Activated naive CD4-positive, alpha-beta T cell treated with anti-CD3 and anti-CD28 coated beads, Interleukin-2, amount 50 U/mL, for 24 hours (primary cell): ENCODE measurements at regions not wholly inside any gene's neighbourhood (a gene's known extent, or its start where the extent isn't known, plus 50 kb on each side); places are given as distances from the start of the nearest gene placed in this dataset.
"Not testable (repeated sequence)": the region's sequence is repeated elsewhere in the genome, so short reads cannot be mapped to it uniquely, and the experiment has no call there.

ENCODE experiments used
- H3K27ac Mint-ChIP-seq: one replicate; pipeline ENCODE4 v1.8.0; 2021; ENCODE audit warnings: mild to moderate bottlenecking, mixed read lengths
- H3K27me3 Mint-ChIP-seq: one replicate; pipeline ENCODE4 v1.8.0; 2021; ENCODE audit warnings: mixed read lengths
- H3K36me3 Mint-ChIP-seq: one replicate; pipeline ENCODE4 v1.8.0; 2021; ENCODE audit warnings: mixed read lengths
- H3K4me1 Mint-ChIP-seq: one replicate; pipeline ENCODE4 v1.8.0; 2021; ENCODE audit warnings: mixed read lengths
- H3K4me3 Mint-ChIP-seq: one replicate; pipeline ENCODE4 v1.8.0; 2021; ENCODE audit warnings: mild to moderate bottlenecking, mixed read lengths
- H3K9me3 Mint-ChIP-seq: one replicate; pipeline ENCODE4 v1.8.0; 2021; ENCODE audit warnings: mixed read lengths

GRCh38 chr2:241996100-241996499 is 126.6 kb downstream of the RTP5 start:
- no peak overlapping the region for H3K4me3 Mint-ChIP-seq
- H3K4me1 Mint-ChIP-seq, result peaks cover 4% of the 10 kb centered on the region
- H3K27ac Mint-ChIP-seq, result no peak overlapping the region
- no peaks in the 10 kb centered on the region for H3K9me3 Mint-ChIP-seq
- H3K36me3 Mint-ChIP-seq, result no peaks in the 10 kb centered on the region
- no peaks in the 10 kb centered on the region for H3K27me3 Mint-ChIP-seq

- H3K36me3 Mint-ChIP-seq, result no peaks in the 10 kb centered on the region
- no peak overlapping the region for H3K4me3 Mint-ChIP-seq
- H3K9me3 Mint-ChIP-seq, result no peaks in the 10 kb centered on the region
- H3K27ac Mint-ChIP-seq, result no peak overlapping the region
- peaks cover 10% of the 10 kb centered on the region for H3K4me1 Mint-ChIP-seq
- no peaks in the 10 kb centered on the region for H3K27me3 Mint-ChIP-seq
Measured at GRCh38 chr2:241997017-241997416, 127.5 kb downstream of the RTP5 start.

DNA sequence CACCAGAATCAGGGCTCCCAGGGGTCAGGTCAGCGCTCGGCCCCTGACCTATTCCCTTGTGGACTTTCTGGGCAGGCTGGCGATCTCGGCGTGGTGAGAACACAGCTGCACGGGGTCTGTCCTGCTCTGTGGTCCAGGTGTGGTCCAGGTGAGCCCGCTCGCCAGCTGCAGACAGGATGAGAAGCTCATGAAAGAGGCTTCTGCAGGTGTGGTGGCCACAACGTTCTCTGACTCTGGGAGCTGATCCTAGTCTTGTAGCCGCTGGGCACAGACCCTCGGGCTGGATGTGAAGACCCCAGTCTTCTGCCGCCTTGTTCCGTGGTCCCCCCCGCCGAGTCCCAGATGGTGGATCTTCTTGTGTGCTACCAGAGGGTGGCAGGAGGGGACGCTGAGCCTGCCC is 129.7 kb downstream of the RTP5 start:
- Mint-ChIP-seq H3K36me3 (no peaks in the 10 kb centered on the region), H3K27me3 (no peaks in the 10 kb centered on the region), H3K9me3 (no peaks in the 10 kb centered on the region), H3K27ac (no peak overlapping the region), H3K4me3 (no peak overlapping the region), H3K4me1 (peaks cover 20% of the 10 kb centered on the region)

- Mint-ChIP-seq H3K27me3 (no peaks in the 10 kb centered on the region), H3K36me3 (no peaks in the 10 kb centered on the region), H3K27ac (peak overlapping the region; percentile 62), H3K4me3 (peak overlapping the region; percentile 66), H3K9me3 (no peaks in the 10 kb centered on the region), H3K4me1 (peaks cover 20% of the 10 kb centered on the region)
Measured at GRCh38 chr2:242001853-242002252, 132.3 kb downstream of the RTP5 start.

DNA sequence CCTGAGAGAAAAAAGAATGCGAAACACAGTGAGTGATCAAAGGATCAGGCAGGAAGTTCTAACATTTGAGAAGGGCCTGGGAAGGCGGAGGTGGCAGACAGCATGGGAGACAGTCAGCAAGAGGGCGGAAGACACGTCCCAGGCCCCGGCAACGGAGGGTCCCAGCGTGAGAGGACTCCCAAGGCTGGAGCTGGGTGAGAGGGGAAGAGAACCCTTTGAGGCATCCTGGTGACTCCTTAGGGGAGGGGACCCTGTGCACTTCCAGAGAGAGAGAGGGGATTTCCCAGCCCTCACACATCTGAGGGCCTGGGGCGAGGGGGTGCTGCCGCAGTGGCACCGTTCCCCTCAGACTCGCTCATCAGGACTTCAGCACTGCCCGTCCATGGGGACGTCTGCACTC is 133.4 kb downstream of the RTP5 start:
- Mint-ChIP-seq H3K9me3 (no peaks in the 10 kb centered on the region), H3K27ac (peak overlapping the region; percentile 78), H3K27me3 (no peaks in the 10 kb centered on the region), H3K4me1 (peaks cover 20% of the 10 kb centered on the region), H3K36me3 (no peaks in the 10 kb centered on the region), H3K4me3 (peak overlapping the region; percentile 76)

GRCh38 chr2:242004223-242004901 is 134.8 kb downstream of the RTP5 start:
- Mint-ChIP-seq H3K27me3 (no peaks in the 10 kb centered on the region), H3K9me3 (no peaks in the 10 kb centered on the region), H3K27ac (no peak overlapping the region), H3K36me3 (no peaks in the 10 kb centered on the region), H3K4me1 (peaks cover 20% of the 10 kb centered on the region), H3K4me3 (no peak overlapping the region)

GRCh38 chr2:242004902-242005230 is 135.3 kb downstream of the RTP5 start:
- Mint-ChIP-seq H3K27ac (no peak overlapping the region), H3K4me1 (peaks cover 20% of the 10 kb centered on the region), H3K9me3 (no peaks in the 10 kb centered on the region), H3K36me3 (no peaks in the 10 kb centered on the region), H3K4me3 (no peak overlapping the region), H3K27me3 (no peaks in the 10 kb centered on the region)

GRCh38 chr2:242006091-242006634 is 136.6 kb downstream of the RTP5 start:
- not testable (repeated sequence) for H3K36me3 Mint-ChIP-seq, H3K27ac Mint-ChIP-seq

GRCh38 chr2:242008908-242009307 is 139.4 kb downstream of the RTP5 start:
- H3K36me3 Mint-ChIP-seq, H3K27ac Mint-ChIP-seq, H3K9me3 Mint-ChIP-seq, H3K4me3 Mint-ChIP-seq, H3K27me3 Mint-ChIP-seq, H3K4me1 Mint-ChIP-seq: not testable (repeated sequence)

More at GRCh38 chr2:242006091-242006634, 136.6 kb downstream of the RTP5 start:
- not testable (repeated sequence) for H3K4me3 Mint-ChIP-seq, H3K9me3 Mint-ChIP-seq, H3K27me3 Mint-ChIP-seq
- H3K4me1 Mint-ChIP-seq, result peaks cover 20% of the 10 kb centered on the region

GRCh38 chr2:242009846-242010245 is 140.3 kb downstream of the RTP5 start:
- H3K27me3 Mint-ChIP-seq, H3K9me3 Mint-ChIP-seq, H3K4me1 Mint-ChIP-seq, H3K4me3 Mint-ChIP-seq, H3K27ac Mint-ChIP-seq, H3K36me3 Mint-ChIP-seq: not testable (repeated sequence)

DNA sequence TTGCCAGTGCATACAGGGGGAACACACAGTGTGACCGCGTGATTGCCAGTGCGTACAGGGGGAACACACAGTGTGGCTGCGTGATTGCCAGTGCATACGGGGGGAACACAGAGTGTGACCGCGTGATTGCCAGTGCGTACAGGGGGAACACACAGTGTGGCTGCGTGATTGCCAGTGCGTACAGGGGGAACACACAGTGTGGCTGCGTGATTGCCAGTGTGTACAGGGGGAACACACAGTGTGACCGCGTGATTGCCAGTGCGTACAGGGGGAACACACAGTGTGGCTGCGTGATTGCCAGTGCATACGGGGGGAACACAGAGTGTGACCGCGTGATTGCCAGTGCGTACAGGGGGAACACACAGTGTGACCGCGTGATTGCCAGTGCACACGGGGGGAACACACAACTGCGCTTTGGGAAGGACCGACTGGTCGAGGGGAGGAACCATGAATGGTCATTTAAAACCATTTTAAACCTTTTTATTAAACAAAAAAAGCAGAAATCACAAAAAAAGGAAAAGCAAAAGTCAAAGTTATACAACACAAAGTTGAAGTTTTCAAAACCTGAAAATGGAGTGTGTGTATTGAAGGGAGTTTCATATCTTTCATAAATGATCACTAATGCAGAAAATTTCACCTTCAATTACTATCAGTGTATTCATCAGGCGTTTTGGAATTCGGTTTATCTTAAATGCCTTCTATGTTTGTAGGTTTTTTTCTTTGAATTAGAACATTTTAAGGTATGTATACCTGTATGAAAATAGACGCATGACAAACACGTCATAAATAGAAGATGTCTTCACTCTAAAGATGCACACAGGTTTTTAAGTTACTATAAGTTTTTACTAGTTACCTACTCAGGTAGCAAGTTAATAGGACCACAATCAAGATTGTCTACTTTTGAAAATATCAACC is 141.0 kb downstream of the RTP5 start:
- H3K27ac Mint-ChIP-seq, H3K9me3 Mint-ChIP-seq, H3K4me1 Mint-ChIP-seq, H3K27me3 Mint-ChIP-seq, H3K36me3 Mint-ChIP-seq, H3K4me3 Mint-ChIP-seq: not testable (repeated sequence)

DNA sequence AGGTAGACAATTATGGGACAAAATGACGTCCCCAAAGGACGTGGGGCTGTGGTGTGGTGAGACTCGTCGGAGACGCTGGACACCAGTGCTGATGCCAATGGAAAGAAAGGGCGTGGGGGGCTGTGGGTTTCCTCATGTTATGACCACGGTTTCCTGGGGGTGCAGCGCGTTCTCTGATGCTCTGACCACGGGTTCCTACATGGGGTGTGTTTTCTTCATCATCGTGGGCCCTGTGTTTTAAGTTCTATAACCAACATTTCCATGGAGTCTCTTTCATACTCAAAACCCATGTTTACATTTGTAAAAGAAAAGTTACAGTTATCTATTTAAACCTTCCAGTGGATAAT is 141.6 kb downstream of the RTP5 start:
- no peaks in the 10 kb centered on the region for H3K27me3 Mint-ChIP-seq
- H3K27ac Mint-ChIP-seq, result peak overlapping the region; percentile 9
- no peaks in the 10 kb centered on the region for H3K9me3 Mint-ChIP-seq
- H3K4me1 Mint-ChIP-seq, result peaks cover 4% of the 10 kb centered on the region
- no peak overlapping the region for H3K4me3 Mint-ChIP-seq
- H3K36me3 Mint-ChIP-seq, result no peaks in the 10 kb centered on the region

GRCh38 chr2:242011516-242011915 is 142.0 kb downstream of the RTP5 start:
- Mint-ChIP-seq H3K27ac (peak overlapping the region; percentile 23), H3K4me3 (no peak overlapping the region), H3K27me3 (no peaks in the 10 kb centered on the region), H3K9me3 (peaks cover 2% of the 10 kb centered on the region), H3K36me3 (peaks cover 1% of the 10 kb centered on the region), H3K4me1 (peaks cover 4% of the 10 kb centered on the region)

DNA sequence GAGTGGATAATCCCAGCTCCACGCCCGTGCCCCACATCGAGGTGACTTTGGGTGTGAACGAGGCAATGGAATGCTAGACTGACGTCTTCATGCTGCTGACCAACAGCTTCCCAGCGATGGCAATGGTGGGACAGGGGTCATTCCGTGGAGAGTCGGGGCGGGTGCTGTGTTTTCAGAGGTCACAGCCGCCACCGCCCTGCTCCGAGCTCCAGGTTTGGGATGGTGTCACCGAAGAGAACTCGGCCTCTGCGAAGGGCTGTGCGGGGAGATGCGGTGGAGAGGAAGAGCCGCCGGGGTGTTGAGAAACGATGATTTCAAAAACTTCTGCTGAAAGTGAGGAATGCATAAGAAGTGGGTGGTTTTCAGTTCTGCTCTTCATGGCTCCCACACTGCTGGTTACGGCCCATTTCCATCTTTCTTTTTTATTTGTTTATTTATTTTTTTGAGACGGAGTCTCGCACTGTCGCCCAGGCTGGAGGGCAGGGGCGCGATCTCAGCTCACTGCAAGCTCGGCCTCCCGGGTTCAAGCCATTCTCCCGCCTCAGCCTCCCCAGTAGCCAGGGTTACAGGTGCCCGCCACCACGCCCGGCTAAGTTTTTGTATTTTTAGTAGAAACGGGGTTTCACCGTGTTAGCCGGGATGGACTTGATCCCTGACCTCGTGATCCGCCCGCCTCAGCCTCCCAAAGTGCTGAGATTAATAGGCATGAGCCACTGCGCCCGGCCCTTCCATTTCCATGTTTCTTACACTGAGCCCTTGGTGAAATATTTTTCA is 142.6 kb downstream of the RTP5 start:
- Mint-ChIP-seq H3K4me1 (peaks cover 4% of the 10 kb centered on the region), H3K27ac (peak overlapping the region; percentile 23), H3K9me3 (peaks cover 8% of the 10 kb centered on the region), H3K27me3 (no peaks in the 10 kb centered on the region), H3K4me3 (peak overlapping the region; percentile 23), H3K36me3 (peaks cover 5% of the 10 kb centered on the region)

GRCh38 chr2:242012956-242013764 is 143.6 kb downstream of the RTP5 start:
- Mint-ChIP-seq H3K4me3 (no peak overlapping the region), H3K36me3 (peaks cover 5% of the 10 kb centered on the region), H3K27me3 (no peaks in the 10 kb centered on the region), H3K9me3 (peaks cover 8% of the 10 kb centered on the region), H3K4me1 (peaks cover 4% of the 10 kb centered on the region), H3K27ac (no peak overlapping the region)
